Endothelial cell of umbilical vein (primary cell): ENCODE measurements at regions not wholly inside any gene's neighbourhood (a gene's known extent, or its start where the extent isn't known, plus 50 kb on each side); places are given as distances from the start of the nearest gene placed in this dataset.

Experiments
- BruUV-seq: library from RNA; stranded (reverse); fragments of 400-500 nt; replicated peaks from 2 replicates; lab custom pipeline; 2021; lab: Mats Ljungman, UMichigan
- CTCF ChIA-PET: fragments of 300-600, 350-600 bp; sonication (Branson Sonifier 250); formaldehyde crosslinking; loops from one replicate; lab custom pipeline; 2021; ENCODE audit warnings: antibody characterized with exemption, inconsistent platforms; lab: Charles Lee
- POLR2A ChIA-PET: fragments of 300-600, 350-600 bp; sonication (Branson Sonifier 250); formaldehyde crosslinking; loops from one replicate; lab custom pipeline; 2021; ENCODE audit warnings: antibody characterized with exemption, inconsistent platforms; lab: Charles Lee
- DNase-seq: peaks from one replicate; pipeline ENCODE4 v3.0.0-alpha.2; 2011; ENCODE audit warnings: low read depth, low spot score
- FAIRE-seq: peaks from 2 replicates; lab custom pipeline; 2011; peaks lifted over from hg19 to GRCh38; lab: Jason Lieb, UNC
- H2AFZ ChIP-seq: 2 replicates; pipeline ENCODE4 v1.6.0; 2012; ENCODE audit warnings: low read depth, low read length, control low read depth, inconsistent platforms
- H3K27ac ChIP-seq: 2 replicates; pipeline ENCODE4 v1.5.1; 2011; ENCODE audit warnings: low read depth, mild to moderate bottlenecking, control low read depth, low read length, moderate library complexity; ENCODE audit not compliant: insufficient read depth
- H3K27me3 ChIP-seq, 2 experiments: 2 replicates each; pipeline versions ENCODE4 v1.6.0 to v1.6.1; 2011; ENCODE audit warnings: low read length in 2 of 2, mixed read lengths in 1 of 2; ENCODE audit not compliant: control insufficient read depth in 2 of 2, insufficient read depth in 2 of 2
- H3K36me3 ChIP-seq, 2 experiments: 2 replicates in 1 of 2; 3 replicates in 1 of 2; pipeline ENCODE4 v1.5.1; 2011; ENCODE audit warnings: low read length in 2 of 2, mild to moderate bottlenecking in 1 of 2, moderate library complexity in 1 of 2; ENCODE audit not compliant: control insufficient read depth in 2 of 2, insufficient read depth in 2 of 2; ENCODE audit errors: extremely low read depth in 1 of 2
- H3K4me1 ChIP-seq: 3 replicates; pipeline ENCODE4 v1.5.1; 2011; ENCODE audit warnings: mild to moderate bottlenecking, low read length; ENCODE audit not compliant: control insufficient read depth, insufficient read depth; ENCODE audit errors: extremely low read depth
- H3K4me2 ChIP-seq: 2 replicates; pipeline ENCODE4 v1.6.1; 2011; ENCODE audit warnings: low read length, control low read depth, mixed read lengths; ENCODE audit not compliant: insufficient read depth
- H3K4me3 ChIP-seq, 3 experiments: fragments of 200-600 bp in 1 of 3; sonication (generic), shearing (Covaris generic) in 1 of 3; replicated peaks in 1 of 3; 2 replicates each; pipeline ENCODE4 v1.5.1; 2011 to 2016; ENCODE audit warnings: control low read depth in 3 of 3, low read length in 3 of 3, mild to moderate bottlenecking in 2 of 3, inconsistent platforms in 1 of 3, low read depth in 1 of 3, moderate library complexity in 1 of 3; ENCODE audit not compliant: insufficient read depth in 1 of 3
- H3K79me2 ChIP-seq: 2 replicates; pipeline ENCODE4 v1.6.0; 2012; ENCODE audit warnings: low read length, inconsistent platforms; ENCODE audit not compliant: control insufficient read depth, insufficient read depth
- H3K9ac ChIP-seq: replicated peaks from 2 replicates; pipeline ENCODE3; 2011; ENCODE audit warnings: low read length, control low read depth; ENCODE audit not compliant: insufficient read depth; ENCODE audit errors: extremely low read depth
- H3K9me1 ChIP-seq: replicated peaks from 3 replicates; pipeline ENCODE4 v1.6.0; 2011; ENCODE audit warnings: mild to moderate bottlenecking, low read length; ENCODE audit not compliant: control insufficient read depth, insufficient read depth; ENCODE audit errors: extremely low read depth
- H3K9me3 ChIP-seq: replicated peaks from 2 replicates; pipeline ENCODE4 v1.5.1; 2012; ENCODE audit warnings: low read length, inconsistent platforms; ENCODE audit not compliant: control insufficient read depth, insufficient read depth
- H4K20me1 ChIP-seq: replicated peaks from 2 replicates; pipeline ENCODE3; 2011; ENCODE audit warnings: mild to moderate bottlenecking, low read length; ENCODE audit not compliant: control insufficient read depth, insufficient read depth; ENCODE audit errors: extremely low read depth
- CTCF ChIP-seq, 2 donors: IDR thresholded peaks; 1 replicate in 1 of 2; 2 replicates in 1 of 2; pipeline ENCODE4 v1.5.1; 2011; ENCODE audit warnings: low read length in 2 of 2, mild to moderate bottlenecking in 2 of 2, moderate library complexity in 2 of 2, control low read depth in 1 of 2, inconsistent platforms in 1 of 2, low read depth in 1 of 2; ENCODE audit not compliant: insufficient read depth in 1 of 2; ENCODE audit errors: extremely low read depth in 1 of 2
- EZH2 ChIP-seq: IDR thresholded peaks from 2 replicates; pipeline ENCODE4 v1.6.1; 2012; ENCODE audit warnings: borderline replicate concordance, low read depth, mild to moderate bottlenecking, moderate library complexity, low read length, inconsistent platforms; ENCODE audit not compliant: severe bottlenecking
- FOS ChIP-seq: IDR thresholded peaks from 2 replicates; pipeline ENCODE4 v1.6.1; 2011; ENCODE audit warnings: mild to moderate bottlenecking, low read length, moderate library complexity, borderline replicate concordance; ENCODE audit not compliant: insufficient read depth
- JUN ChIP-seq: IDR thresholded peaks from 2 replicates; pipeline ENCODE4 v1.6.1; 2011; ENCODE audit warnings: borderline replicate concordance, low read depth; ENCODE audit not compliant: insufficient read length, insufficient read depth
- MAX ChIP-seq: IDR thresholded peaks from 2 replicates; pipeline ENCODE4 v1.6.1; 2011; ENCODE audit not compliant: insufficient read depth, insufficient read length
- MYC ChIP-seq: IDR thresholded peaks from one replicate; pipeline ENCODE4 v1.6.1; 2011; ENCODE audit warnings: mild to moderate bottlenecking, low read depth, low read length
- POLR2A ChIP-seq: IDR thresholded peaks from 2 replicates; pipeline ENCODE4 v1.6.1; 2012; ENCODE audit warnings: low read depth, mild to moderate bottlenecking, control low read depth, low read length
- POLR2AphosphoS5 ChIP-seq: IDR thresholded peaks from 2 replicates; pipeline ENCODE4 v1.6.1; 2012; ENCODE audit warnings: low read depth, mild to moderate bottlenecking, control low read depth, low read length, moderate library complexity; ENCODE audit not compliant: insufficient read depth
- dilution Hi-C: fragments of 300-500 bp; cut with MboI; formaldehyde crosslinking; loops from one replicate; pipeline ENCODE4 v1.15.0; 2019; ENCODE audit warnings: low sequenced_read_pairs; ENCODE audit not compliant: extremely low pct_ligation_motif_present
- intact Hi-C: fragments of 100-400 bp; cut with micrococcal nuclease; formaldehyde crosslinking; loops from one replicate; pipeline ENCODE4 v1.10.0; 2022

- Histone ChIP-seq H3K9me3 (no peaks in the 10 kb centered on the region), H3K27me3 (peaks cover 2 to 7% of the 10 kb centered on the region in 2 experiments), H3K4me3 (no peak overlapping the region), H2AFZ (no peak overlapping the region), H3K4me1 (no peaks in the 10 kb centered on the region), H3K9me1 (no peaks in the 10 kb centered on the region), H4K20me1 (no peaks in the 10 kb centered on the region), H3K79me2 (no peaks in the 10 kb centered on the region), H3K4me2 (no peak overlapping the region), H3K36me3 (no peaks in the 10 kb centered on the region), H3K9ac (no peak overlapping the region), H3K27ac (no peak overlapping the region)
- no peak for TF ChIP-seq JUN
- no peak for TF ChIP-seq FOS
- TF ChIP-seq MAX, result no peak
- TF ChIP-seq MYC, result no peak
- TF ChIP-seq CTCF (IDR thresholded peaks at IDR 0.05; ENCODE audit: extremely low read depth in 1 of 2, insufficient read depth in 1 of 2, low read depth in 1 of 2, low read length in 2 of 2), result no peak
- no peak for TF ChIP-seq EZH2
- TF ChIP-seq POLR2A, result no peak
- no peak for TF ChIP-seq POLR2AphosphoS5
- POLR2A ChIA-PET, result no interaction called here
- no TSS peak for BruUV-seq
- CTCF ChIA-PET, result interaction anchor here (2.0 to 2.4 kb wide), 2 partner anchors 8 to 15 kb away, joined by 5 to 6 read pairs; no protein-coding TSS in a partner anchor
- FAIRE-seq, result no peak
- no peak for DNase-seq
- dilution Hi-C loops (no loop called here), intact Hi-C loops (no loop called here)
These were observed 171.1 kb upstream of the SMIM23 start for GRCh38 chr5:171614511-171614910.
